Liver (tissue), 8 donors: ENCODE measurements at regions not wholly inside any gene's neighbourhood (a gene's known extent, or its start where the extent isn't known, plus 50 kb on each side); places are given as distances from the start of the nearest gene placed in this dataset.

ENCODE experiments used
- DNase-seq: peaks from one replicate; pipeline ENCODE4 v3.0.0-alpha.2; 2017; ENCODE audit warnings: low spot score
- H3K27ac ChIP-seq, 2 donors: one replicate each; pipeline ENCODE4 v1.7.0; 2013; ENCODE audit warnings: inconsistent platforms in 2 of 2, low read length in 2 of 2, control low read depth in 1 of 2, low read depth in 1 of 2, mild to moderate bottlenecking in 1 of 2
- H3K27me3 ChIP-seq, 4 donors: one replicate each; pipeline versions ENCODE4 v1.6.1 to v1.7.0; 2013; ENCODE audit warnings: low read length in 3 of 4, inconsistent platforms in 1 of 4, mild to moderate bottlenecking in 1 of 4, moderate library complexity in 1 of 4; ENCODE audit not compliant: control insufficient read depth in 4 of 4, insufficient read depth in 4 of 4
- H3K36me3 ChIP-seq, 4 donors: one replicate each; pipeline versions ENCODE4 v1.6.1 to v1.7.0; 2013; ENCODE audit warnings: low read length in 3 of 4, mild to moderate bottlenecking in 3 of 4, low read depth in 1 of 4, moderate library complexity in 1 of 4; ENCODE audit not compliant: control insufficient read depth in 4 of 4, insufficient read depth in 3 of 4
- H3K4me1 ChIP-seq, 4 donors: one replicate each; pipeline versions ENCODE4 v1.6.1 to v1.7.0; 2013; ENCODE audit warnings: low read length in 3 of 4, mild to moderate bottlenecking in 3 of 4, moderate library complexity in 1 of 4; ENCODE audit not compliant: control insufficient read depth in 4 of 4, insufficient read depth in 4 of 4
- H3K4me3 ChIP-seq, 3 donors: one replicate each; pipeline versions ENCODE4 v1.6.1 to v1.7.0; 2013; ENCODE audit warnings: low read length in 3 of 3, control low read depth in 1 of 3, low read depth in 1 of 3, mild to moderate bottlenecking in 1 of 3
- H3K9ac ChIP-seq, 2 donors: one replicate each; pipeline ENCODE4 v1.7.0; 2013; ENCODE audit warnings: low read length in 2 of 2, mild to moderate bottlenecking in 2 of 2, moderate library complexity in 2 of 2, control low read depth in 1 of 2, low read depth in 1 of 2
- H3K9me3 ChIP-seq, 4 donors: one replicate each; pipeline versions ENCODE4 v1.6.1 to v1.7.0; 2013; ENCODE audit warnings: low read length in 3 of 4; ENCODE audit not compliant: control insufficient read depth in 4 of 4
- ATF3 ChIP-seq: IDR thresholded peaks from 2 replicates; pipeline ENCODE4 v1.6.1; 2016; ENCODE audit warnings: antibody characterized with exemption
- CTCF ChIP-seq: fragments of 150-350 bp; IDR thresholded peaks from 2 replicates; pipeline ENCODE4 v1.5.1; 2017; ENCODE audit warnings: improper control_type of control experiment, low read depth, low read length; ENCODE audit not compliant: missing input control
- EGR1 ChIP-seq, 2 donors: IDR thresholded peaks; 2 replicates each; pipeline ENCODE4 v1.6.1; 2016 to 2018; ENCODE audit warnings: antibody characterized with exemption in 2 of 2, low read depth in 2 of 2
- FOXA1 ChIP-seq: IDR thresholded peaks from 2 replicates; pipeline ENCODE4 v1.6.1; 2016; ENCODE audit warnings: antibody characterized with exemption
- FOXA2 ChIP-seq: IDR thresholded peaks from 2 replicates; pipeline ENCODE4 v1.6.1; 2016; ENCODE audit warnings: antibody characterized with exemption
- GABPA ChIP-seq, 2 donors: IDR thresholded peaks in 1 of 2; conservative IDR thresholded peaks in 1 of 2; 2 replicates each; pipeline ENCODE4 v1.6.1; 2016; ENCODE audit warnings: antibody characterized with exemption in 2 of 2, mild to moderate bottlenecking in 1 of 2, moderate library complexity in 1 of 2
- HNF4A ChIP-seq, 2 donors: conservative IDR thresholded peaks; 2 replicates each; pipeline ENCODE4 v1.6.1; 2016; ENCODE audit warnings: antibody characterized with exemption in 2 of 2, mild to moderate bottlenecking in 2 of 2
- HNF4G ChIP-seq: IDR thresholded peaks from 2 replicates; pipeline ENCODE4 v1.6.1; 2016; ENCODE audit warnings: antibody characterized with exemption
- JUND ChIP-seq, 2 donors: IDR thresholded peaks; 2 replicates each; pipeline ENCODE4 v1.6.1; 2016; ENCODE audit warnings: antibody characterized with exemption in 2 of 2
- RXRA ChIP-seq, 2 donors: IDR thresholded peaks; 2 replicates each; pipeline ENCODE4 v1.6.1; 2017 to 2018; ENCODE audit warnings: antibody characterized with exemption in 2 of 2, mild to moderate bottlenecking in 1 of 2
- SP1 ChIP-seq: IDR thresholded peaks from 2 replicates; pipeline ENCODE4 v1.6.1; 2018; ENCODE audit warnings: antibody characterized with exemption, mild to moderate bottlenecking
- TAF1 ChIP-seq: conservative IDR thresholded peaks from 2 replicates; pipeline ENCODE4 v1.6.1; 2016; ENCODE audit warnings: antibody characterized with exemption, mild to moderate bottlenecking
- YY1 ChIP-seq: IDR thresholded peaks from 2 replicates; pipeline ENCODE4 v1.6.1; 2016; ENCODE audit warnings: antibody characterized with exemption, mild to moderate bottlenecking
- whole genome bisulfite sequencing: extraction: QIAGEN DNeasy Blood & Tissue Kit; methylation state at CpG from one replicate; pipeline ENCODE4 v1.1.7; 2013; 5-methylcytosine and 5-hydroxymethylcytosine counted together
- TF ChIP-seq, protein P1 (sequence below): IDR thresholded peaks from 2 replicates; pipeline ENCODE4 v1.6.1; 2016; ENCODE audit warnings: antibody characterized with exemption
- TF ChIP-seq, protein P2 (sequence below): IDR thresholded peaks from 2 replicates; pipeline ENCODE4 v1.6.1; 2016; ENCODE audit warnings: antibody characterized with exemption
- TF ChIP-seq, protein P3 (sequence below): IDR thresholded peaks from 2 replicates; pipeline ENCODE4 v1.6.1; 2016; ENCODE audit warnings: antibody characterized with exemption, mild to moderate bottlenecking
- donor health status: healthy.
- donor health status: healthy.
- donor health status: healthy.
- donor health status: healthy.
- donor health status: healthy.

DNA sequence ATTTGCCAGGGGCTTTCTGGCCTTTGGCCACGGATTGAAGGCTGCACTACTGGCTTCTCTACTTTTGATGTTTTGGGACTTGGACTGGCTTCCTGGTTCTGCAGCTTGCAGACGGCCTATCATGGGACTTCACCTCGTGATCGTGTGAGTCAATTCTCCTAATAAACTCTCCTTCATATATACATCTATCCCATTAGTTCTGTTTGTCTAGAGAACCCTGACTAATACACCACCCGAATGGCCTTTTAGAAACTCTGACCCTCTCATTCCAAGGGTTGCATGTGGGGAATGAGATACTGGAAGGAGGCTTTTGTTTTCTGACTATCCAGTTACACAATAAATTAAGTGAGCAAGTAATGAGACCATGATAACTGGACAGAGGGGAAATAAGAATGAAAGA is 430.7 kb downstream of the CDH2 start:
- 84% methylated on average over 5 of the region's 5 CpGs for WGBS
- TF ChIP-seq GABPA (IDR thresholded peaks at IDR 0.05 in 1 of 2, conservative IDR thresholded peaks at IDR 0.05 in 1 of 2): no peak
- Histone ChIP-seq H3K4me1 (peaks cover 0 to 3% (median 0%) of the 10 kb centered on the region in 4 donors), H3K36me3 (no peaks in the 10 kb centered on the region), H3K27ac (no peak overlapping the region), H3K9me3 (no peaks in the 10 kb centered on the region), H3K27me3 (no peaks in the 10 kb centered on the region), H3K9ac (no peak overlapping the region), H3K4me3 (no peak overlapping the region)
- DNase-seq: no peak

DNA sequence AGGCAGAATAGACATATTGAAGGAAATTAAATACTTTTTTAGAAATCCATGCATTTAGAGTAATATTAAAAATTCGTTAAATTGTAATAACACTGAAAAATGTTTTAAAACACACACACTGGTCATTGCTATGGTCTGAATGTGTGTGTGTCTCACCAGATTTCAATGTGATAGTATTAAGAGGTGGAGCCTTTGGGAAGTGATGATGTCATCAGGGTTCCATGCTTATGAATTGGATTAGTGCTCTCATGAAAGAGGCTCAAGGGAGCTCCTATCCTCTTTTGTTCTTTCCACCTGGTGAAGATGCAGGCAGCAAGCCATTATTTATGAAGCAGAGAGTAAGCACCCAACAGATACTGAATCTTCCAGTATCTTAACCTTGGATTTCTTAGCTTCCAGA is 441.8 kb downstream of the CDH2 start:
- H3K27me3 ChIP-seq: no peaks in the 10 kb centered on the region
- TF ChIP-seq FOXA1 (no peak), RXRA (IDR thresholded peaks at IDR 0.05) (no peak), ATF3 (no peak), CTCF (no peak), HNF4A (conservative IDR thresholded peaks at IDR 0.05) (no peak), TAF1 (no peak), SP1 (no peak), FOXA2 (no peak), JUND (IDR thresholded peaks at IDR 0.05) (no peak), HNF4G (no peak), EGR1 (IDR thresholded peaks at IDR 0.05; ENCODE audit: low read depth in 2 of 2) (no peak), YY1 (no peak)
- TF ChIP-seq, protein P1, sequence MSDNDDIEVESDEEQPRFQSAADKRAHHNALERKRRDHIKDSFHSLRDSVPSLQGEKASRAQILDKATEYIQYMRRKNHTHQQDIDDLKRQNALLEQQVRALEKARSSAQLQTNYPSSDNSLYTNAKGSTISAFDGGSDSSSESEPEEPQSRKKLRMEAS: no peak
- TF ChIP-seq, protein P2, sequence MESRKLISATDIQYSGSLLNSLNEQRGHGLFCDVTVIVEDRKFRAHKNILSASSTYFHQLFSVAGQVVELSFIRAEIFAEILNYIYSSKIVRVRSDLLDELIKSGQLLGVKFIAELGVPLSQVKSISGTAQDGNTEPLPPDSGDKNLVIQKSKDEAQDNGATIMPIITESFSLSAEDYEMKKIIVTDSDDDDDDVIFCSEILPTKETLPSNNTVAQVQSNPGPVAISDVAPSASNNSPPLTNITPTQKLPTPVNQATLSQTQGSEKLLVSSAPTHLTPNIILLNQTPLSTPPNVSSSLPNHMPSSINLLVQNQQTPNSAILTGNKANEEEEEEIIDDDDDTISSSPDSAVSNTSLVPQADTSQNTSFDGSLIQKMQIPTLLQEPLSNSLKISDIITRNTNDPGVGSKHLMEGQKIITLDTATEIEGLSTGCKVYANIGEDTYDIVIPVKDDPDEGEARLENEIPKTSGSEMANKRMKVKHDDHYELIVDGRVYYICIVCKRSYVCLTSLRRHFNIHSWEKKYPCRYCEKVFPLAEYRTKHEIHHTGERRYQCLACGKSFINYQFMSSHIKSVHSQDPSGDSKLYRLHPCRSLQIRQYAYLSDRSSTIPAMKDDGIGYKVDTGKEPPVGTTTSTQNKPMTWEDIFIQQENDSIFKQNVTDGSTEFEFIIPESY: no peak
- TF ChIP-seq, protein P3, sequence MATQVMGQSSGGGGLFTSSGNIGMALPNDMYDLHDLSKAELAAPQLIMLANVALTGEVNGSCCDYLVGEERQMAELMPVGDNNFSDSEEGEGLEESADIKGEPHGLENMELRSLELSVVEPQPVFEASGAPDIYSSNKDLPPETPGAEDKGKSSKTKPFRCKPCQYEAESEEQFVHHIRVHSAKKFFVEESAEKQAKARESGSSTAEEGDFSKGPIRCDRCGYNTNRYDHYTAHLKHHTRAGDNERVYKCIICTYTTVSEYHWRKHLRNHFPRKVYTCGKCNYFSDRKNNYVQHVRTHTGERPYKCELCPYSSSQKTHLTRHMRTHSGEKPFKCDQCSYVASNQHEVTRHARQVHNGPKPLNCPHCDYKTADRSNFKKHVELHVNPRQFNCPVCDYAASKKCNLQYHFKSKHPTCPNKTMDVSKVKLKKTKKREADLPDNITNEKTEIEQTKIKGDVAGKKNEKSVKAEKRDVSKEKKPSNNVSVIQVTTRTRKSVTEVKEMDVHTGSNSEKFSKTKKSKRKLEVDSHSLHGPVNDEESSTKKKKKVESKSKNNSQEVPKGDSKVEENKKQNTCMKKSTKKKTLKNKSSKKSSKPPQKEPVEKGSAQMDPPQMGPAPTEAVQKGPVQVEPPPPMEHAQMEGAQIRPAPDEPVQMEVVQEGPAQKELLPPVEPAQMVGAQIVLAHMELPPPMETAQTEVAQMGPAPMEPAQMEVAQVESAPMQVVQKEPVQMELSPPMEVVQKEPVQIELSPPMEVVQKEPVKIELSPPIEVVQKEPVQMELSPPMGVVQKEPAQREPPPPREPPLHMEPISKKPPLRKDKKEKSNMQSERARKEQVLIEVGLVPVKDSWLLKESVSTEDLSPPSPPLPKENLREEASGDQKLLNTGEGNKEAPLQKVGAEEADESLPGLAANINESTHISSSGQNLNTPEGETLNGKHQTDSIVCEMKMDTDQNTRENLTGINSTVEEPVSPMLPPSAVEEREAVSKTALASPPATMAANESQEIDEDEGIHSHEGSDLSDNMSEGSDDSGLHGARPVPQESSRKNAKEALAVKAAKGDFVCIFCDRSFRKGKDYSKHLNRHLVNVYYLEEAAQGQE: no peak
- peaks cover 0 to 2% (median 0%) of the 10 kb centered on the region in 4 donors for H3K9me3 ChIP-seq
- no peak overlapping the region for H3K4me3 ChIP-seq
- no peaks in the 10 kb centered on the region for H3K4me1 ChIP-seq
- H3K36me3 ChIP-seq: no peaks in the 10 kb centered on the region
- WGBS: 73% methylated on average over 1 of the region's 1 CpG
- H3K9ac ChIP-seq: no peak overlapping the region
- H3K27ac ChIP-seq: no peak overlapping the region
- no peak for DNase-seq
